Kidney glomerular epithelial cell (primary cell): ENCODE measurements at regions not wholly inside any gene's neighbourhood (a gene's known extent, or its start where the extent isn't known, plus 50 kb on each side); places are given as distances from the start of the nearest gene placed in this dataset.
"Not testable (repeated sequence)": the region's sequence is repeated elsewhere in the genome, so short reads cannot be mapped to it uniquely, and the experiment has no call there.

Source experiments
- DNase-seq: peaks from one replicate; lab custom pipeline; 2025; lab: John Stamatoyannopoulos, UW

- no peak for DNase-seq
These were observed 276.3 kb downstream of the RND3 start for GRCh38 chr2:150211164-150211631.

DNA sequence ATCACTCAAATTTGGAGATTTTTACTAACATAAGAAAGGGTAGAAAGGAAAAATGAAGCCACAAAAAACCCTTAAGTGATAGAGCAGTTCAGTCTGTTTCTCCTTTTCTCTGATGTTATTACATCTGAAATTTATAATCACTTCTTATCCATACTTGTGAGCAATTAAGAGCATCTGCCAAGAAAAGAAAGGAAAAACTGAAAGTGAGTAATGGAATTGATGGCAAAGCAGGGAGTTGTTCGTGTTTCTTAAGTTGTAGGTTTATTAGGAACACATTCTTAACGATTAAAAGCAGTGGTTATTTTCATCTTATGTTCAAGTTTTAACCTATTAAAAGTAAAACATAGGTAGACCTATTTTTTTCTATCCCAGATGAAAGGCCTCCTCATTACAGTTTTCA, 277.7 kb downstream of the RND3 start:
- DNase-seq = no peak

DNA sequence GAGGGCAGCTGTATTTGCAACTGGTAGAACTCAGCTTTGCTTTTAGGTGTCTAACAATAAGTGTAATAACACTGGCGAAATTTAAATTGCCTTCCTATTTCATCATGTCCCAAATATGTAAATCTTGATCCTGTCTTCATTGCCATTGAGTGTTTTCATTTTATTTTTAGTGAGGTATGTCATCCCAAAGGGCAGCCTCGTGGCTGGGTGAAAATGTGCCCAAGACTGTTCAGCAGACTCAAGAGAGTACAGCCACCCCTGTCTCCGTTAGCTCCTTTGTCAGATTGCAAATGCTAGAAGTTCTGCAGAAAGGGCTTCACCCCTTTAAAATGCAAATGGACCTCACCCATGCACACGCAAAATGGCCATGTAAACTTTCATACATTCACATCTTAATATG, 278.8 kb downstream of the RND3 start:
- no peak for DNase-seq

DNA sequence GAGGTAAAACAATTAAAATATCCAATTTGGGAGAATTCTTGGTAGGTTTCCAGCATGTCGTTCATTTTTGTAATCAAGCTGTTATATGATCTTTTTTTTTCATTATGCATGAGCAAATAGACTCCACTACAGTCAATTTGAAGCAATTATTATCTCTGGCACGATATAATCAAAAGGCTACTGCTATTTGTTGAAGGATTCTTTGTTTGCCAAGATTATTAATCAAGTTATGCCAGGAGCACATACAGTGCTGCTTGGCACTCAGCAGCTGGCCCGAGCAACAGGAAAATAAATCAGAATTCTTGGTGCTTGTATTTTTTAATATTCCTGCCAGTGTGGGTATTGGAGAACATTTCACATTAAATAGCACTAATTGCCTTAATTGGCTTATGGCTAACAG, 279.5 kb downstream of the RND3 start:
- DNase-seq = no peak

DNA sequence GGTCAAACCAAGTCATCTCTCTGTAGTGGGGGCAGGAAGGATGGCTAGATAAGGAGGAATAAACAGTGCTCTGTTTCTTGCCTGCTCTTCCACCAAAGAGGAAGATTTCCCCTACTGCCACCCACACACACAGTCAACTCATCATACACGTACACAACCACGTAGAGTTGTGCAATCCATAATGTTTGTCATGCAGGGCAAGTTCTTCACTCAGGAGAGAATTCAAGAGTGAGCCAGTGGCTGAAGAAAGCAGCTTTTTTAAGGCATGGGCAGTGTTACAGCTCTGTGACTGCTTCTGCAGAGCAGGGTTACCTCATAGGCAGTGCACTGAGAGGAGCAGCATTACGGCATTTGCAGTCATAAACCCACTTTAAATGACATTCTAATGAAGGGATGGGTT, 283.0 kb downstream of the RND3 start:
- DNase-seq = peak; percentile 14

DNA sequence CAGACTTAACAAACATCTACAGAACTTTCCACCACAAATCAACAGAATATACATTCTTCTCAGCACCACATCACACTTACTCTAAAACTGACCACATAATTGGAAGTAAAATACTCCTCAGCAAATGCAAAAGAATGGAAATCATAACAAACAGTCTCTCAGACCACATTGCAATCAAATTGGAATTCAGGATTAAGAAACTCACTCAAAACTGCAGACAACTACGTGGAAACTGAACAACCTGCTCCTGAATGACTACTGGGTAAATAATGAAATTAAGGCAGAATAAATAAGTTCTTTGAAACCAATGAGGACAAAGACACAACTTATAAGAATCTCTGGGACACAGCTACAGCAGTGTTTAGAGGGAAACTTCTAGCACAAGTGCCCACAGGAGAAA, 292.7 kb downstream of the RND3 start:
- DNase-seq = not testable (repeated sequence)

GRCh38 chr2:150192701-150193100, 294.8 kb downstream of the RND3 start:
- DNase-seq = no peak

DNA sequence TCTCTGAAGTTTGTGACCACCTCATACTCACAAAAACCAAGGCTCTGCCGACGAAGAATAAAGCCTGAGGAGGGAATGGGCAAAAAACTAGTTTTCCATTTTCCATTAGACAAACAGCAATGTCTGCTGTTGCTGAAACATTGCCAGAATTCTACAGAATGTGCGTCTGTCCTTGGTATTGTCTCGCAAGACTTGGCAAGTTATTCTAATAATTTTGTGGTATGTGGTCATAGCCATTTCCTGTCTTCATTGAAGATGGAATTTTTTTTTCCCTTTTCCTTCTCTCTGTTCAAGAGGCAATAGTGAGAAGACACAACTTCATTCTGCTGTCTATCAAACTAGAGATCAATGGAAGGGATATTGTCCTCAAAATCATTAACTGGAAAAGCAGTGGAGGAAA, 296.1 kb downstream of the RND3 start:
- DNase-seq = peak; percentile 56

DNA sequence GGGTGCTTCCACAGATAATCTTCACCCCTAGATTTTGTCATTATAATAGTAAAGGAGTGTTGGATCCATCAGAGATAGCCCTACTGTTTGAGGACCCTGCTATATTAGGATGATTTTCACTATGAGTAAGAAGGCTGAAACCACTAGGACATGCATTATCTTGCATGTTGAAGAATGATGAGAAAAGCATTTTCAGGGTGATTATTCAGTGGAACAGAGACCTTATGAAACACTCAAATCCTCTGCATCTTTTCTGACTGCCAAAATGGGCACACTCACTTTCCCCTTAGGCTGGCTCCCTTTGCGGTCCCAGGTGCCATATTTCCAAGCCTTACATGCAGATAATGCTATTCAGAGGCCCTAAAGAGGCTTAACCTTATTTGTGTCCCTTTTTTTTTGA, 296.9 kb downstream of the RND3 start:
- no peak for DNase-seq

DNA sequence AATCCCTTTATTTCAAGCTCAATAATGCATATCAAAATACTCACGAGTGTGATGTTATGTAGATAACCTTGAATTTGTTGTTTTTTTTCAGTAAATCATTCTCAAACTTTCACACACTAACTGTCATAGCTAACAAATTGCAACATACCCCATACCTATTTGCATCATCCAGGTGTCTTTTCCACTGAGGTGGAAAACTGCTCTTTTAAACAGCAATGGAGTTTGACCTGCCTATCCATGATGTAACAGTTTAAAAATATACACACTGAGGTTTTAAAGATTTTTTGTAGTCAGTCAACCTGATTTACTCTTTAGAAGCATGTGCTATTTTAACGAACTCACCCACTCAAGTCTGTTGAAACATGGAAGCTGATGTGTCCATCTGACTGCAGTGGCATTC, 298.7 kb downstream of the RND3 start:
- no peak for DNase-seq

DNA sequence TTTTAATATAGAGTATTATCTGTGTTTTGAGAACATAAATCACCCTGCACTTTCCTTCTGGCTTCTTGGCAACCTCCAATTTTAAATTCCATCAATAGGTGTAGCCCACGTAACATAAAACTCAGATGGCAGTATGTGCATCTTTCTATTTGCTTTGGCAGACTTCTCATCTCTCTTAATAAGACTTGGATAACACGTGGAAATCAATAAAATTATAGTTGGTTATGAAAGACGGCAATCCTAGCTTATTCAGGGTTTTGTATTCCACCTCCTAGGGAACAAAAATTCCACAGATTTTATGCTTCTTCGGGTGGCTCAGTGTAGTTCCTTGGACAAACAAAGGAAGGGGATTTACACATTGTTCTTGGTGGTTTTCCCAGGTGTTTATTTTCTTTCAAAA, 299.3 kb downstream of the RND3 start:
- no peak for DNase-seq

- DNase-seq = no peak
These were observed 304.8 kb downstream of the RND3 start for GRCh38 chr2:150182566-150183235.

DNA sequence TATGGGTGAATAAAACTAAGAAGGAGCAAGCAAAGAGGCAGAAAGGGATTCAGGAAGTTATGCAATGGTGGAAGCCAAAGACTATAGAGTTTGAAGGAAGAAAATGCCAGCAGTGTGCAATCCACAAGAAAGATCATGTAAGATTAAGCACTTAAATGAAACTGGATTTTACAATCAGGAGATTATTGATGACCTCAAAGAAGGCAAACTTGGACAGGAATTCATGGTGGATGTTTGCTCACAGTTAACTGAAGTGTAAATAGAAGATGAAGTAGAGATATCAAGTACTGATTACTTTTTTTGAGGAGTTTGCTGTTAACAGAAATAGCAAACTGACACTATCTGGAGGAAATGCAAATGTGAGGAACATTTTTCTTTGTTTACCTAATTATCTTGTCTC, 308.9 kb downstream of the RND3 start:
- no peak for DNase-seq

DNA sequence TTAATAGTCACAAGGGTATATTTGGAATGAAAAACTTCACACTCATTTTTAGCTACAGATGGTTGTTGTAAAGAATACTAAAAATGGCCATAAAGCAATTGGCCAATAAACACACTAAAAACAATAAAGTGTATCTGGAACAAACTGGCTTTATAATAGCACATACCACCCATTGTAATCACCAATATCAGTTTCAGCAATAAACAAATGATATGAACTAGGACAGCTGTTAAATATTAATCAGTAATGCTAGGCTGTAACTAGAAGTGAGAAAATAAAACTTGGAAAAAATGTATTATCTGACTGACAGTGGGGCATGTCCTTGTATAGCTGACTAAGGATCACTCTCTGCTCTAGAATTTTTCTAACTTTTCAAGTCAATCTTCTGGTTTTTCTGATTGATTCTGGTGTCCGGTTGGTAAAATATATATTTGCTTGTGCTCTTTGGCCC, 312.5 kb downstream of the RND3 start:
- no peak for DNase-seq

DNA sequence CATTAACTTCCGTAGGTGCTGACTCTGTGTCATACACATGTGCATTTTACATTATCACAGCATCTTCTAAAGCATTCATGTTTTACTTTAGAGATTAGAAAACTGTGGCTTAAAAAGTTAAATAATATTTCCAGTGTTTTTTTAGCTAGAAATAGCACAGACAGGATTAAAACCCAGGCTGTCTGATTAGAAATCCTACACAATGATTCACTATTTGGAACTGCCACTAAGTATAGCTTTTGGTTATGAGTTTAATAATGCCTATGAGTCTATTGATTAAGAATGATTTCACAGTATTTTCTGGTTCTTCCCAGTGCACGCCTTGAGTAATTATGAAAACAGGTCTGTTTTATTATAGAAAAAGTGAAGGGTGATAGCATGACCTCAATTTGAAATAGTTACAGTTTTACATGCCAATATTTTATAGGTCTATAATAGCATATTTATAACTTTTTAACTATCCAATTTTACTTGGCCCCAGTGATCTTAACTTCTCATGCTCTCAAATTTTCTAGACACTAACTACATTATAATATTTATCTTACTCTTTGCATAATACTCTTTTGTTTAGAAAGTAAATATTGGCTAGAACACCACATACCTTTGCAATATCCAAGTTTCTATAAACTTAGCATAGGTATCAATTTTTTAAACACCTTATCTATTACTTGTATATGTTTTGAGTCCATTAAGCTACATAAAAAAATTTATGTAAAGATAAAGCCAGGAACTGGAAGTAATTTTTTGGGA, 313.2 kb downstream of the RND3 start:
- DNase-seq = no peak

- no peak for DNase-seq
These were observed 316.4 kb downstream of the RND3 start for GRCh38 chr2:150171065-150171548.

- DNase-seq = no peak
These were observed 318.2 kb downstream of the RND3 start for GRCh38 chr2:150169237-150169629.

DNA sequence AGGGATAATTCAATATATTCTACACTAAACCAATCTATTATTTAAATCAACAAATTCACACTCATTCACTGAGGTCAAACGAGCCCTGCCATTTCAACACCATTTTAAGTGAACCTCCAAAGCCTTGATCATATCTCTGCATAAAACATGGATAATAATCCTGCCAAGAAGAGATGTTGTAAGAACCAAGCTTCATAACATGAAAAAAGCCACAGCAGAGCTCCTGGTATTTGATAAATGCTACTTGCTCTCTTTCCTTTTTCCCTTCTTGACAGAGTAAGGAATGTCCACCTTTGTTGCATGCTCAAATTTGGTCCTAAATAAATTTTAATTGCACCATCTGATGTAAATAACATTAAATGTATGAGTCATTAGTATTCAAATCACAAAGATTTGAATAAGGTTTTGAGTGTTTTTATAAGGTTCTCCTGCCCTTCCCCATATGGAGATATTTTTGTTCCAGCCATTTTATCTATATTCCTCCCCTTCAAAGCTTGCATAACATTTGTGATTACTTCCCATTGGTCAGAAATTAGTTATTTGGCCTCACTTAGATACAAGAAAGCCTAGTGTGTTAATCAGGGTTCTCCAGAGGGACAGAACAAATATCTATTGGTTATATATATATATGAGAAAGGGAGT, 318.8 kb downstream of the RND3 start:
- DNase-seq = no peak

- DNase-seq = peak; percentile 62
These were observed 319.8 kb downstream of the RND3 start for GRCh38 chr2:150167711-150168110.

DNA sequence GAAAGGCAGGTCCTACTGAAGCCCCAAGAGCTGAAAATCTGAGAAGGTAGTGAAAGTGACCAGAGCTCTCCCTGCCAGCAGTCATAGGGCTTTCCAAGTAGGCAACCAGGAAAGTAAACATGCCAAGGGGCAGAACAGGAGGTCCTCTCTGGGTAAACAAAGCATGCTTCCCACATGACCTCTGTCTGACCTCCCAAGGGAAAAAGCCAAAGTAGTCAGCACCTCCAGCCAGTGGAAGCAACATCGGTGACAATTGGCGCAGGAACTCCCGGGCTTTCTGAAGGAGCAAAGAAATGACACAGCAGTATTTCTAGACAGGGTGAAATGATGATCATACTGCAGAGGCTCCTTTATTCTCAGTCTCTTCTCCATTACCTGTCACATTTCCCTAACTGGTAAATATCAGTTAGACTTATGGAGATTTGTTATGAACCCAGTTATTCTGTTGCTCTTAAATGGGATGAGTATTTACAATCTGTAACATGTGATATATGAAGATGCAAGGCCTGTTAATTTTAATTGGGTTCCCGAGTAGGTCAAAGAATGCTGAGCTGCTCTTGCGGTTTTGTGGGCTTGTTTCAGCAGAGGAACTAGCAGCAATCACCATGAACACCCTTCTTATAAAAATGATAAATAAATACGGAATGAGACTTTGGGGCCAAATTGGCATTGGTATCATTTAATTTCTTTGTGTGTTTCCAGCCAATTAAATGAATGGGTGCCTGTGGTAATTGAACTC, 321.0 kb downstream of the RND3 start:
- no peak for DNase-seq

DNA sequence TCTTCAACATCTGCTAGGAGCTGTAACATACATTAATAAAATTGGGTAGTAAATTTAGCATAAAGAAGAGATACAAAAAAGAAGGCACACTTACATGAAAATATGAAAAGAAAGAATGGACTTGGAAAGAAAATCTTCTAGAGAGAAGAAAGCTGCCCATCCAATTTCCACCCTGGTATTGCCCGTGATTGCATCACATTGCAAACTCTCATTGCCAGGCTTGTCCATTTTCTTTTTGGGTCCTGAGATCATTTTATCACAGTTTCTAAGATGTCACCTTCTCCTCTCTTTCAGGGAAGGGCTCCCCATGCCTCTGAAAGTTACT, 321.5 kb downstream of the RND3 start:
- no peak for DNase-seq

DNA sequence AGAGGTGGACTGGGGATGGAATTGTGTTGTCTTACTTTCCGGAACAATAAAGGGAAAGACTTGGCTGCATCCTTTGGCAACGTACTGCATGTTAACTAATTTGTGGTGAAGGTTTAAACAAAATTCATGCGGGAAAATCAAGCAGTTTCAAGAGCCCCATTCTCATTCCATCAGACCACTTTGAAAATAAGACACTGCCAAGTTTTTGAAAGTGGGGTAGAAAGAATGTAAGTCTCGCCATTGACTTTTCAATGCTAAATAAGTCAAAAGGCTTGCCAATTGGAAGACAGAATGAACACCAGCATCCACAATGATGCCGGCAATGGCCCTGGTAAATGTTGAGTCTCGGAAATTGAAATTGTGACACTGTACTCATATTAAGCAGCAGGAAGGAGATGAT, 322.0 kb downstream of the RND3 start:
- DNase-seq = no peak
